ENCODE measurements at regions not wholly inside any gene's neighbourhood (a gene's known extent, or its start where the extent isn't known, plus 50 kb on each side); places are given as distances from the start of the nearest gene placed in this dataset.

- Histone ChIP-seq H3K27me3 (no peaks in the 10 kb centered on the region), H3K27ac (no peak overlapping the region), H3K36me3 (no peaks in the 10 kb centered on the region), H3K9me3 (no peaks in the 10 kb centered on the region), H3K4me1 (no peaks in the 10 kb centered on the region), H3K4me3 (no peak overlapping the region)
- TF ChIP-seq POLR2AphosphoS5 (IDR thresholded peaks at IDR 0.05), result no peak
- TF ChIP-seq POLR2A (IDR thresholded peaks at IDR 0.05), result no peak
- no peak for TF ChIP-seq EP300 (IDR thresholded peaks at IDR 0.05)
- no peak for TF ChIP-seq CTCF (IDR thresholded peaks at IDR 0.05)
- WGBS, 2 donors (ENCODE audit: low coverage in 1 of 2), result 67 to 79% methylated on average over 3 to 4 of the region's 4 CpGs
- no peak for ATAC-seq
Measured at GRCh38 chr3:162224746-162225145, 728.1 kb downstream of the OTOL1 start.

- H3K27me3 ChIP-seq, result no peaks in the 10 kb centered on the region
- no peaks in the 10 kb centered on the region for H3K4me1 ChIP-seq
- no peaks in the 10 kb centered on the region for H3K36me3 ChIP-seq
- no peak for ATAC-seq
- no peak overlapping the region for H3K4me3 ChIP-seq
- TF ChIP-seq POLR2A (IDR thresholded peaks at IDR 0.05), result no peak
- H3K9me3 ChIP-seq, result no peaks in the 10 kb centered on the region
- WGBS, 2 donors (ENCODE audit: low coverage in 1 of 2), result 82 to 90% methylated on average over 4 of the region's 5 CpGs
- no peak overlapping the region for H3K27ac ChIP-seq
Measured at GRCh38 chr3:162236949-162237348, 740.3 kb downstream of the OTOL1 start.

- Histone ChIP-seq H3K4me3 (no peak overlapping the region), H3K9me3 (no peaks in the 10 kb centered on the region), H3K27ac (no peak overlapping the region), H3K4me1 (no peaks in the 10 kb centered on the region), H3K36me3 (no peaks in the 10 kb centered on the region), H3K27me3 (no peaks in the 10 kb centered on the region)
- TF ChIP-seq EP300 (IDR thresholded peaks at IDR 0.05) (no peak), POLR2AphosphoS5 (IDR thresholded peaks at IDR 0.05) (no peak), POLR2A (IDR thresholded peaks at IDR 0.05) (no peak), CTCF (IDR thresholded peaks at IDR 0.05) (no peak)
- ATAC-seq, result no peak
- 63% methylated on average over 1 of the region's 1 CpG; no CpG with 5 or more reads in 1 of the 2 donors for WGBS, 2 donors (ENCODE audit: low coverage in 1 of 2)
Measured at GRCh38 chr3:162250782-162251181, 754.2 kb downstream of the OTOL1 start.

GRCh38 chr3:162262129-162262528 lies 765.5 kb downstream of the OTOL1 start:
- WGBS, 2 donors (ENCODE audit: low coverage in 1 of 2), result 60 to 71% methylated on average over 1 of the region's 1 CpG
- ATAC-seq, result no peak
- Histone ChIP-seq H3K27ac (no peak overlapping the region), H3K27me3 (no peaks in the 10 kb centered on the region), H3K4me1 (no peaks in the 10 kb centered on the region), H3K36me3 (no peaks in the 10 kb centered on the region), H3K9me3 (no peaks in the 10 kb centered on the region), H3K4me3 (no peak overlapping the region)
- TF ChIP-seq EP300 (IDR thresholded peaks at IDR 0.05) (no peak), CTCF (IDR thresholded peaks at IDR 0.05) (no peak), POLR2AphosphoS5 (IDR thresholded peaks at IDR 0.05) (no peak), POLR2A (IDR thresholded peaks at IDR 0.05) (no peak)

- Histone ChIP-seq H3K36me3 (no peaks in the 10 kb centered on the region), H3K4me3 (no peak overlapping the region), H3K9me3 (no peaks in the 10 kb centered on the region), H3K27me3 (no peaks in the 10 kb centered on the region), H3K4me1 (no peaks in the 10 kb centered on the region), H3K27ac (no peak overlapping the region)
- TF ChIP-seq CTCF (IDR thresholded peaks at IDR 0.05) (no peak), POLR2AphosphoS5 (IDR thresholded peaks at IDR 0.05) (no peak), POLR2A (IDR thresholded peaks at IDR 0.05) (no peak), EP300 (IDR thresholded peaks at IDR 0.05) (no peak)
- 80 to 100% methylated on average over 2 of the region's 2 CpGs for WGBS, 2 donors (ENCODE audit: low coverage in 1 of 2)
- no peak for ATAC-seq
Measured at GRCh38 chr3:162263596-162263995, 767.0 kb downstream of the OTOL1 start.

Data from gastroesophageal sphincter (tissue), 4 donors.